ENCODE measurements at regions not wholly inside any gene's neighbourhood (a gene's known extent, or its start where the extent isn't known, plus 50 kb on each side); places are given as distances from the start of the nearest gene placed in this dataset.

DNA sequence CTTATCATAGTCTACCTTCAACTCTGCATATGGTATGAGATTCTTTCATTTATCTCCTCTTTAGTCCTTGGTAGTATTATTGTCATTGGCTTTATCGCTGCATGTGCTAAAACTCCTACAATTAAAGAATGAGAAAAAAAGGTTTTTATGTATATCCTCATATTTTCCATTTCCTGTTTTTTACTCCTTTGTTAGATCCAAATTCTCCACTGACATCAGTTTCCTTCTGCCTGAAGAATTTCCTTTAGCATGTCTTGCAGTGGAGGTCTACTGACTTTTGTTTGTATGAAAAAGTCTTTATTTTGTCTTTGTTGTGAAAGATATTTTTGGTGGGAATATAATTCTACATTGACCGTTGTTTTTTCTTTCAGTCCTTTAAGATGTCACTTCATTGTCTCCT lies 81.0 kb upstream of the TNIK start:
- no peaks in the 10 kb centered on the region for H3K36me3 ChIP-seq
- no peaks in the 10 kb centered on the region for H3K9me3 ChIP-seq
- intact Hi-C loops (cut with DNase I; ENCODE audit: low total_unique reads) (no loop called here), in situ Hi-C loops (cut with MboI; ENCODE audit: low pct_ligation_motif_present in 1 of 4, low pct_unique_long_range_greater_than_20kb in 1 of 4, low sequenced_read_pairs in 3 of 4) (no loop called here)
- DNase-seq: no peak
- H3K4me1 ChIP-seq: no peaks in the 10 kb centered on the region
- H3K4me3 ChIP-seq: no peak overlapping the region
- TF ChIP-seq POLR2A (IDR thresholded peaks at IDR 0.05): no peak
- no peak for TF ChIP-seq POLR2AphosphoS5 (IDR thresholded peaks at IDR 0.05)
- TF ChIP-seq, protein P1, sequence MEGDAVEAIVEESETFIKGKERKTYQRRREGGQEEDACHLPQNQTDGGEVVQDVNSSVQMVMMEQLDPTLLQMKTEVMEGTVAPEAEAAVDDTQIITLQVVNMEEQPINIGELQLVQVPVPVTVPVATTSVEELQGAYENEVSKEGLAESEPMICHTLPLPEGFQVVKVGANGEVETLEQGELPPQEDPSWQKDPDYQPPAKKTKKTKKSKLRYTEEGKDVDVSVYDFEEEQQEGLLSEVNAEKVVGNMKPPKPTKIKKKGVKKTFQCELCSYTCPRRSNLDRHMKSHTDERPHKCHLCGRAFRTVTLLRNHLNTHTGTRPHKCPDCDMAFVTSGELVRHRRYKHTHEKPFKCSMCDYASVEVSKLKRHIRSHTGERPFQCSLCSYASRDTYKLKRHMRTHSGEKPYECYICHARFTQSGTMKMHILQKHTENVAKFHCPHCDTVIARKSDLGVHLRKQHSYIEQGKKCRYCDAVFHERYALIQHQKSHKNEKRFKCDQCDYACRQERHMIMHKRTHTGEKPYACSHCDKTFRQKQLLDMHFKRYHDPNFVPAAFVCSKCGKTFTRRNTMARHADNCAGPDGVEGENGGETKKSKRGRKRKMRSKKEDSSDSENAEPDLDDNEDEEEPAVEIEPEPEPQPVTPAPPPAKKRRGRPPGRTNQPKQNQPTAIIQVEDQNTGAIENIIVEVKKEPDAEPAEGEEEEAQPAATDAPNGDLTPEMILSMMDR (IDR thresholded peaks at IDR 0.05): no peak
- no peak for TF ChIP-seq EP300 (IDR thresholded peaks at IDR 0.05; ENCODE audit: low read depth)
- H3K27ac ChIP-seq: no peak overlapping the region
- WGBS, 2 donors (ENCODE audit: low coverage in 1 of 2): 73 to 85% methylated on average over 2 of the region's 2 CpGs
- H3K27me3 ChIP-seq: no peaks in the 10 kb centered on the region

DNA sequence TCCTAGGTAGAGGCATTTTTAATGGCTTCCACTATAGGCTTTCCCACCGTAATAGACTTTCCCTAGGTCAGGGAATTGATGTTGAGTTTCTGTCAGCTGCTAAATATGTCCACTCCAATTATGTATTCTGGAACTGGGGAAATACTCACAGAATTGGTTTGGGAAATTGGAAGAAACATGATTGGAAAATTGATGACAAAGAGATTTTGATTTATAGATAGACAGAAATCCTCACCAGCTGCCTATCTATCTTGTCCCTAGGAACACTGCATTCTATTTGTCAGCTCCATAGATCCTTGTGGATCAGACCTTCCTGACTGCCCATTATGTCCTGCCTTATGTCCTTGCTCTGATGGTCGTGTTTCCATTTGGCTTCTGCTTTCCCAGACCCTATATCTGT lies 75.6 kb upstream of the TNIK start:
- Histone ChIP-seq H3K27me3 (no peaks in the 10 kb centered on the region), H3K9me3 (no peaks in the 10 kb centered on the region), H3K4me1 (no peaks in the 10 kb centered on the region), H3K36me3 (no peaks in the 10 kb centered on the region), H3K4me3 (no peak overlapping the region), H3K27ac (no peak overlapping the region)
- TF ChIP-seq EP300 (IDR thresholded peaks at IDR 0.05; ENCODE audit: low read depth) (no peak), POLR2AphosphoS5 (IDR thresholded peaks at IDR 0.05) (no peak), POLR2A (IDR thresholded peaks at IDR 0.05) (no peak)
- TF ChIP-seq, protein P1 (IDR thresholded peaks at IDR 0.05): no peak
- 78 to 86% methylated on average over 1 to 2 of the region's 2 CpGs for WGBS, 2 donors (ENCODE audit: low coverage in 1 of 2)
- intact Hi-C loops (cut with DNase I; ENCODE audit: low total_unique reads) (no loop called here), in situ Hi-C loops (cut with MboI; ENCODE audit: low pct_ligation_motif_present in 1 of 4, low pct_unique_long_range_greater_than_20kb in 1 of 4, low sequenced_read_pairs in 3 of 4) (no loop called here)
- DNase-seq: no peak

DNA sequence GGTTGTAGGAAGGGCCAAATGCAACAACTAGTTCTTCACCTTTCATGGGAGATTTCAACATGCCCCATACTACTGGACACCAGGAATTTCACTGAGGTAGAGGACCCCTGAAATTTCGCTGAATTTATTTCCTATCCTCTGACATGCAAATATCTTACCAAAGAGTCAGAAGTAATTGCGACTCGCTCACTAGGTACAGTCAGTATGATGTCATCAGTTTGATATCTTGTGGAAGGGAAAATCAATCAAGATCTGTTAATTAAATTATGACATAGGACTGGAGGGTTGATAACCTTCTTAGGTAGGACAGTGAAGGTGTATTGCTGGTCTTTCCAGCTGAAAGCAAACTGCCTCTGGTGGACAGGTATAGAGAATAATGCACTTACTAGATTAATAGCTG lies 74.9 kb upstream of the TNIK start:
- H3K27me3 ChIP-seq: no peaks in the 10 kb centered on the region
- in situ Hi-C loops (cut with MboI; ENCODE audit: low pct_ligation_motif_present in 1 of 4, low pct_unique_long_range_greater_than_20kb in 1 of 4, low sequenced_read_pairs in 3 of 4) (no loop called here), intact Hi-C loops (cut with DNase I; ENCODE audit: low total_unique reads) (no loop called here)
- no peaks in the 10 kb centered on the region for H3K4me1 ChIP-seq
- no peak overlapping the region for H3K27ac ChIP-seq
- TF ChIP-seq, protein P1 (IDR thresholded peaks at IDR 0.05): no peak
- TF ChIP-seq EP300 (IDR thresholded peaks at IDR 0.05; ENCODE audit: low read depth) (no peak), POLR2AphosphoS5 (IDR thresholded peaks at IDR 0.05) (no peak), POLR2A (IDR thresholded peaks at IDR 0.05) (no peak)
- no peak overlapping the region for H3K4me3 ChIP-seq
- no peak for DNase-seq
- WGBS, 2 donors (ENCODE audit: low coverage in 1 of 2): 84% methylated on average over 3 of the region's 3 CpGs; no CpG with 5 or more reads in 1 of the 2 donors
- H3K9me3 ChIP-seq: no peaks in the 10 kb centered on the region
- H3K36me3 ChIP-seq: no peaks in the 10 kb centered on the region

DNA sequence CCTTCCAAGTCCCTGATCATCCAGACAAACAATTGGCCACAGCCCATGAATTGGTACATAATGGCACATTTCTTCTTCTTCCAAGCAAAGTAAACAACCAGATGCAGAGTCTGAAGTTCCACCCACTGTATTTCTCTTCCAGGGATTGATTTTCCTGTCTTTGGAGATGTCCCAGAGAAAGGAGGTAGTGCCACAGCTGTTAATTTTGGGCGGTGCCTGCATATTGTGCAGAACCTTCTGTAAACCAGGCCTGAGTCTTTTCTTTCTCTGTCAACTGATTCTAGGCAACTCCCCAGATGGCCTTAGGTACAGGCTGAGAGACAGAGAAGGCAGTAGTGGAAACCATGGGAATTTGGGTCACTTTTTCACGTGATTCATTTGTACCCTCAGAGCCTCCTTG lies 73.5 kb upstream of the TNIK start:
- 84% methylated on average over 2 of the region's 2 CpGs; no CpG with 5 or more reads in 1 of the 2 donors for WGBS, 2 donors (ENCODE audit: low coverage in 1 of 2)
- H3K9me3 ChIP-seq: no peaks in the 10 kb centered on the region
- in situ Hi-C loops (cut with MboI; ENCODE audit: low pct_ligation_motif_present in 1 of 4, low pct_unique_long_range_greater_than_20kb in 1 of 4, low sequenced_read_pairs in 3 of 4): no loop called here
- H3K4me3 ChIP-seq: no peak overlapping the region
- H3K4me1 ChIP-seq: no peaks in the 10 kb centered on the region
- no peak overlapping the region for H3K27ac ChIP-seq
- no peak for DNase-seq
- H3K27me3 ChIP-seq: no peaks in the 10 kb centered on the region
- no peaks in the 10 kb centered on the region for H3K36me3 ChIP-seq
- intact Hi-C loops (cut with DNase I; ENCODE audit: low total_unique reads): no loop called here
- TF ChIP-seq POLR2AphosphoS5 (IDR thresholded peaks at IDR 0.05) (no peak), POLR2A (IDR thresholded peaks at IDR 0.05) (no peak), EP300 (IDR thresholded peaks at IDR 0.05; ENCODE audit: low read depth) (no peak)
- TF ChIP-seq, protein P1 (IDR thresholded peaks at IDR 0.05): no peak

All from transverse colon (tissue), 4 donors.